LNCAP (cell line): ENCODE measurements at regions not wholly inside any gene's neighbourhood (a gene's known extent, or its start where the extent isn't known, plus 50 kb on each side); places are given as distances from the start of the nearest gene placed in this dataset.

Source experiments
- CTCF ChIP-seq: fragments of 450-650 bp; IDR thresholded peaks from 2 replicates; pipeline ENCODE4 v1.5.1; 2017; ENCODE audit warnings: mild to moderate bottlenecking

DNA sequence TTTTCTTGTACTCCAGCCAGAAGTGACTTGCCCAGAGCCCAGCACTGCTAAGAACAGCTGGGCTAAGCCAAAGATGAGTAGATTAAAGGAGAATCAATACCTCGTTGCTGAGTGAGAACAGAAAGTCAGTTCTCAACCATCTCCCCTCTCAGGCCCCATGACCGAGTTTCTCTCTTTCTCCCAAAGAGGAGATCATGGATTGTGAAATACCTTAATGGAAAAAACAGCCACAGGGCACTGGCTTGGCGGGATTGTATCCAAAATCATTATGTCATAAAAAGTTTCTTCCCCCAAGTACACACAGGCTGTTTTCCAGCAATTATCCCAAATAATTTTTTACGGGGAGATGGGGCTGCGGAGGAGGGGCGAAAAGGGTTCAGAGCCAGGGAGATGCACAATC is 111.8 kb upstream of the TMEM45B start:
- no peak for TF ChIP-seq CTCF

GRCh38 chr11:129704831-129705230 is 110.8 kb upstream of the TMEM45B start:
- no peak for TF ChIP-seq CTCF

DNA sequence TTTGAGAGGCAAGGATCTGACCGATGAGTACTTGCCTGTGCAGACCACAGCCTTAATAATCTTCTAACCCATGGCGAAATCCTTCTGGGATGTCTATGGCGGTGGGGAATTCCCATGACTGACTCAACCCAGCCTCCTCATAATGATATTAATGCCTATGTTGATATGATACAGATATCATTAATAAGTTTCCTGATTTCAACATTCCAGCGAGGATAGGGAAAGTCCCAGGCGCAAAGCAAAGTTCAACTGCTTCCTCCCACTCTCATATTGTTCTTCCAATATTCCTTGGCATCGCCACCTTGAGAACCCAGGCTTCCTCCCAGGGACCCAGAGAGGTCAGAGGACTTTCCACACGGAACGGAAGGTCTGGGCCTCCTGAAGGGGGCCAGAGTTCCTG is 110.3 kb upstream of the TMEM45B start:
- TF ChIP-seq CTCF = no peak

DNA sequence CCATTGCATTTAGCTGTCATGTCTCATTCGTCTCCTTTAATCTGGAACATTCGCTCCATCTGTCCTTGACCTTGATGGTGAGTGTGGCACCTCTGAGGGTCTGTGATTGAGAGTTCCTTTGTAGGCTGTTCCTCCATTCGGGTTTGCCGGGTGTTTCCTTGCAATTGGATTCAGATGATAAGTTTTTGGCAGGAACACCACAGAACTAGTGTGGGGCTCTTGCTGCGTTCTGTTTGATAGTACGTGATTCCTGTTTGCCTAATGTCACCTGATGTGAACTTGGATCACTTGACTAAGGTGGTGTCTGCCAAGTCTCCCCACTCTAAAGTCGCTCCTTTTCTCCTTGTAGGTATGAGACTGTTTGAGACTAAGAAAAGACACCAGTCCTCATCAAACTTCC is 109.7 kb upstream of the TMEM45B start:
- no peak for TF ChIP-seq CTCF

GRCh38 chr11:129709801-129710398 is 105.7 kb upstream of the TMEM45B start:
- TF ChIP-seq CTCF = no peak

GRCh38 chr11:129710423-129710822 is 105.2 kb upstream of the TMEM45B start:
- no peak for TF ChIP-seq CTCF

GRCh38 chr11:129711760-129712159 is 103.9 kb upstream of the TMEM45B start:
- TF ChIP-seq CTCF = no peak

- no peak for TF ChIP-seq CTCF
Measured at GRCh38 chr11:129719037-129719436, 96.6 kb upstream of the TMEM45B start.
